HCT116 (cell line): ENCODE measurements at regions not wholly inside any gene's neighbourhood (a gene's known extent, or its start where the extent isn't known, plus 50 kb on each side); places are given as distances from the start of the nearest gene placed in this dataset.

ENCODE experiments used
- ATAC-seq: fragments of 200-7000 bp; cut with Tn5 transposase; 2 replicates; pipeline ENCODE4 v1.9.1; 2020; ENCODE audit warnings: mild to moderate bottlenecking, moderate library complexity
- BruUV-seq: library from RNA; stranded (reverse); fragments of 400-500 nt; replicated peaks from 2 replicates; lab custom pipeline; 2021; lab: Mats Ljungman, UMichigan
- CTCF ChIA-PET: fragments of 300-600 bp; sonication (Branson Sonifier 250); formaldehyde crosslinking; loops from one replicate; lab custom pipeline; 2021; ENCODE audit warnings: antibody characterized with exemption; lab: Charles Lee
- POLR2A ChIA-PET: fragments of 300-600, 350-600 bp; sonication (Branson Sonifier 250); formaldehyde crosslinking; loops from one replicate; lab custom pipeline; 2021; ENCODE audit warnings: antibody characterized with exemption; lab: Charles Lee
- RAD21 ChIA-PET, 2 experiments: fragments of 300-600 bp; sonication (Branson Sonifier 250); formaldehyde crosslinking; loops; one replicate each; lab custom pipeline; 2023; ENCODE audit warnings: low total read pairs in 2 of 2; ENCODE audit not compliant: uncharacterized antibody in 2 of 2, unreplicated experiment in 2 of 2, low non-redundant PET in 1 of 2; lab: Charles Lee
- DNase-seq: peaks from one replicate; pipeline ENCODE4 v3.0.0-alpha.2; 2010; ENCODE audit warnings: low read depth, low spot score
- H2AFZ ChIP-seq: fragments of 200-600 bp; shearing (Covaris generic), sonication (generic); 2 replicates; pipeline ENCODE4 v1.6.1; 2017; ENCODE audit warnings: low read depth, mixed run types, mixed read lengths, antibody characterized with exemption, low read length; ENCODE audit not compliant: poor library complexity, severe bottlenecking
- H3K27ac ChIP-seq: 2 replicates; pipeline ENCODE4 v1.5.1; 2012; ENCODE audit warnings: low read depth, low read length
- H3K27me3 ChIP-seq: fragments of 200-600 bp; sonication (generic); 2 replicates; pipeline ENCODE4 v1.6.1; 2016; ENCODE audit warnings: mixed run types, low read length, mixed read lengths; ENCODE audit not compliant: insufficient read depth
- H3K36me3 ChIP-seq, 2 experiments: fragments of 200-500 bp in 1 of 2; fragments of 200-600 bp in 1 of 2; sonication (Bioruptor generic) in 1 of 2; sonication (generic) in 1 of 2; 2 replicates each; pipeline versions ENCODE4 v1.5.1 to v1.6.1; 2014 to 2016; ENCODE audit warnings: low read length in 2 of 2, inconsistent platforms in 1 of 2, mixed read lengths in 1 of 2, mixed run types in 1 of 2; ENCODE audit not compliant: insufficient read depth in 2 of 2, control insufficient read depth in 1 of 2
- H3K4me1 ChIP-seq, 2 experiments: fragments of 200-600 bp in 1 of 2; sonication (generic) in 1 of 2; 2 replicates each; pipeline versions ENCODE4 v1.5.1 to v1.6.1; 2012 to 2017; ENCODE audit warnings: low read length in 2 of 2, inconsistent platforms in 1 of 2, mild to moderate bottlenecking in 1 of 2, mixed read lengths in 1 of 2, mixed run types in 1 of 2, moderate library complexity in 1 of 2; ENCODE audit not compliant: insufficient read depth in 2 of 2, control insufficient read depth in 1 of 2
- H3K4me2 ChIP-seq: fragments of 200-600 bp; sonication (generic); 2 replicates; pipeline ENCODE4 v1.6.1; 2017; ENCODE audit warnings: mixed run types, low read length, mixed read lengths
- H3K4me3 ChIP-seq, 2 experiments: fragments of 200-600 bp in 1 of 2; sonication (generic) in 1 of 2; replicated peaks in 1 of 2; 2 replicates each; pipeline ENCODE4 v1.5.1; 2011 to 2016; ENCODE audit warnings: low read length in 2 of 2, control low read depth in 1 of 2, low read depth in 1 of 2, mild to moderate bottlenecking in 1 of 2, mixed read lengths in 1 of 2, mixed run types in 1 of 2
- H3K79me2 ChIP-seq: fragments of 200-600 bp; sonication (generic); 2 replicates; pipeline ENCODE4 v1.6.1; 2017; ENCODE audit warnings: mild to moderate bottlenecking, mixed run types, low read length, moderate library complexity, mixed read lengths; ENCODE audit not compliant: insufficient read depth
- H3K9ac ChIP-seq: fragments of 200-600 bp; sonication (generic); 2 replicates; pipeline ENCODE4 v1.6.1; 2016; ENCODE audit warnings: low read length, mixed read lengths
- H3K9me2 ChIP-seq: fragments of 200-600 bp; sonication (generic), shearing (Covaris generic); 2 replicates; pipeline ENCODE4 v1.6.1; 2017; ENCODE audit warnings: mixed run types, mild to moderate bottlenecking, moderate library complexity; ENCODE audit not compliant: insufficient read depth
- H3K9me3 ChIP-seq, 2 experiments: fragments of 200-500 bp in 1 of 2; fragments of 200-600 bp in 1 of 2; sonication (Bioruptor generic) in 1 of 2; sonication (generic) in 1 of 2; 2 replicates each; pipeline ENCODE4 v1.6.1; 2014 to 2017; ENCODE audit warnings: low read length in 2 of 2, mixed read lengths in 2 of 2, inconsistent platforms in 1 of 2, low read depth in 1 of 2, mild to moderate bottlenecking in 1 of 2, mixed run types in 1 of 2, moderate library complexity in 1 of 2; ENCODE audit not compliant: control insufficient read depth in 1 of 2, insufficient read depth in 1 of 2
- H4K20me1 ChIP-seq: fragments of 200-600 bp; sonication (generic), shearing (Covaris generic); 2 replicates; pipeline ENCODE4 v1.6.1; 2017; ENCODE audit warnings: mixed run types, mild to moderate bottlenecking, moderate library complexity; ENCODE audit not compliant: insufficient read depth
- CBX3 ChIP-seq: IDR thresholded peaks from 2 replicates; pipeline ENCODE4 v1.6.1; 2012; ENCODE audit warnings: low read depth
- CEBPB ChIP-seq: IDR thresholded peaks from 2 replicates; pipeline ENCODE4 v1.6.1; 2012; ENCODE audit warnings: low read depth
- POLR2AphosphoS5 ChIP-seq: IDR thresholded peaks from 2 replicates; pipeline ENCODE4 v1.6.1; 2011; ENCODE audit warnings: mild to moderate bottlenecking, low read depth, low read length, moderate library complexity
- RAD21 ChIP-seq: IDR thresholded peaks from 2 replicates; pipeline ENCODE4 v1.6.1; 2012; ENCODE audit warnings: low read depth, mild to moderate bottlenecking
- SIN3A ChIP-seq: IDR thresholded peaks from 2 replicates; pipeline ENCODE4 v1.6.1; 2012; ENCODE audit warnings: low read depth
- SP1 ChIP-seq: IDR thresholded peaks from 2 replicates; pipeline ENCODE4 v1.6.1; 2012; ENCODE audit warnings: low read depth
- SRF ChIP-seq: IDR thresholded peaks from 2 replicates; pipeline ENCODE4 v1.6.1; 2012; ENCODE audit warnings: low read depth
- YY1 ChIP-seq: IDR thresholded peaks from 2 replicates; pipeline ENCODE4 v1.6.1; 2011; ENCODE audit warnings: low read length, low read depth, moderate library complexity, mild to moderate bottlenecking; ENCODE audit not compliant: insufficient replicate concordance; ENCODE audit errors: extremely low read depth
- ZFX ChIP-seq: fragments of 450-650 bp; IDR thresholded peaks from 2 replicates; pipeline ENCODE4 v1.6.1; 2017
- ZNF274 ChIP-seq: fragments of 200-500 bp; sonication (Bioruptor generic); IDR thresholded peaks from 2 replicates; pipeline ENCODE4 v1.6.1; 2014; ENCODE audit warnings: mild to moderate bottlenecking, low read depth, low read length, inconsistent platforms
- intact Hi-C: fragments of 100-400 bp; cut with micrococcal nuclease; formaldehyde crosslinking; loops from 2 replicates; pipeline ENCODE4 v1.10.0; 2022
- TF ChIP-seq, protein P1 (sequence below): IDR thresholded peaks from 2 replicates; pipeline ENCODE4 v1.6.1; 2012
- TF ChIP-seq, protein P2 (sequence below), 3 experiments: fragments of 200-600 bp in 1 of 3; sonication (generic) in 1 of 3; IDR thresholded peaks in 2 of 3; conservative IDR thresholded peaks in 1 of 3; 2 replicates each; pipeline ENCODE4 v1.5.1; 2012 to 2017; ENCODE audit warnings: low read depth in 2 of 3, low read length in 2 of 3, antibody characterized with exemption in 1 of 3, borderline replicate concordance in 1 of 3, control low read depth in 1 of 3, mild to moderate bottlenecking in 1 of 3, mixed read lengths in 1 of 3, mixed run types in 1 of 3, moderate library complexity in 1 of 3; ENCODE audit not compliant: insufficient read depth in 1 of 3
- TF ChIP-seq, protein P3 (sequence below): IDR thresholded peaks from 2 replicates; pipeline ENCODE4 v1.6.1; 2011; ENCODE audit warnings: mild to moderate bottlenecking, low read length, moderate library complexity; ENCODE audit not compliant: insufficient replicate concordance; ENCODE audit errors: extremely low read depth

DNA sequence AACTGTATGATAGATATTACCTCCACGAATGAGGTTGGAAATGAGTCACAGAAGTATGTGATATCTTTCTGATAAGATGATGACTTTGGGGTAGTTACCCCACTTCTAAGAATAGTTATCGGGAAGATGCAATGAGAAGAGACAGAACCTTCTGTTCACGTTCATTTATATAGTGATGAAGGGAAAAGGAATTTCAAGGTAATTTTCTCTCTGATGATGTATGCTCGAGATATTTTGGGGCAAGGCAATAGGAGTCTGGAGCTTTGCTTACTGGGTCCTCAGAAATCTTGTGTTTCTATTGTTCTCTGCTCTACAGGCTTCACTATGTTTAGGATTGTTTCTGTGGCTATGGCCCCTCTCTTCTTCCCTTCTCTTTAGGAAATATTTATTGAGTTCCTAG lies 1389.6 kb downstream of the CDH8 start:
- no peaks in the 10 kb centered on the region for H3K36me3 ChIP-seq
- no TSS peak for BruUV-seq
- no peak overlapping the region for H3K9ac ChIP-seq
- H3K27ac ChIP-seq, result no peak overlapping the region
- no peaks in the 10 kb centered on the region for H3K27me3 ChIP-seq
- DNase-seq, result no peak
- H4K20me1 ChIP-seq, result no peaks in the 10 kb centered on the region
- no peaks in the 10 kb centered on the region for H3K9me2 ChIP-seq
- RAD21 ChIA-PET, result no interaction called here
- no peak overlapping the region for H3K4me2 ChIP-seq
- intact Hi-C loops, result no loop called here
- TF ChIP-seq SRF (no peak), RAD21 (no peak), CBX3 (no peak), SP1 (no peak), ZFX (no peak), SIN3A (no peak), YY1 (no peak), ZNF274 (no peak), POLR2AphosphoS5 (no peak), CEBPB (no peak)
- TF ChIP-seq, protein P1, sequence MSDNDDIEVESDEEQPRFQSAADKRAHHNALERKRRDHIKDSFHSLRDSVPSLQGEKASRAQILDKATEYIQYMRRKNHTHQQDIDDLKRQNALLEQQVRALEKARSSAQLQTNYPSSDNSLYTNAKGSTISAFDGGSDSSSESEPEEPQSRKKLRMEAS, result no peak
- TF ChIP-seq, protein P2, sequence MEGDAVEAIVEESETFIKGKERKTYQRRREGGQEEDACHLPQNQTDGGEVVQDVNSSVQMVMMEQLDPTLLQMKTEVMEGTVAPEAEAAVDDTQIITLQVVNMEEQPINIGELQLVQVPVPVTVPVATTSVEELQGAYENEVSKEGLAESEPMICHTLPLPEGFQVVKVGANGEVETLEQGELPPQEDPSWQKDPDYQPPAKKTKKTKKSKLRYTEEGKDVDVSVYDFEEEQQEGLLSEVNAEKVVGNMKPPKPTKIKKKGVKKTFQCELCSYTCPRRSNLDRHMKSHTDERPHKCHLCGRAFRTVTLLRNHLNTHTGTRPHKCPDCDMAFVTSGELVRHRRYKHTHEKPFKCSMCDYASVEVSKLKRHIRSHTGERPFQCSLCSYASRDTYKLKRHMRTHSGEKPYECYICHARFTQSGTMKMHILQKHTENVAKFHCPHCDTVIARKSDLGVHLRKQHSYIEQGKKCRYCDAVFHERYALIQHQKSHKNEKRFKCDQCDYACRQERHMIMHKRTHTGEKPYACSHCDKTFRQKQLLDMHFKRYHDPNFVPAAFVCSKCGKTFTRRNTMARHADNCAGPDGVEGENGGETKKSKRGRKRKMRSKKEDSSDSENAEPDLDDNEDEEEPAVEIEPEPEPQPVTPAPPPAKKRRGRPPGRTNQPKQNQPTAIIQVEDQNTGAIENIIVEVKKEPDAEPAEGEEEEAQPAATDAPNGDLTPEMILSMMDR (IDR thresholded peaks at IDR 0.05 in 2 of 3, conservative IDR thresholded peaks at IDR 0.05 in 1 of 3; ENCODE audit: borderline replicate concordance in 1 of 3, insufficient read depth in 1 of 3, low read depth in 2 of 3, low read length in 2 of 3), result no peak
- TF ChIP-seq, protein P3, sequence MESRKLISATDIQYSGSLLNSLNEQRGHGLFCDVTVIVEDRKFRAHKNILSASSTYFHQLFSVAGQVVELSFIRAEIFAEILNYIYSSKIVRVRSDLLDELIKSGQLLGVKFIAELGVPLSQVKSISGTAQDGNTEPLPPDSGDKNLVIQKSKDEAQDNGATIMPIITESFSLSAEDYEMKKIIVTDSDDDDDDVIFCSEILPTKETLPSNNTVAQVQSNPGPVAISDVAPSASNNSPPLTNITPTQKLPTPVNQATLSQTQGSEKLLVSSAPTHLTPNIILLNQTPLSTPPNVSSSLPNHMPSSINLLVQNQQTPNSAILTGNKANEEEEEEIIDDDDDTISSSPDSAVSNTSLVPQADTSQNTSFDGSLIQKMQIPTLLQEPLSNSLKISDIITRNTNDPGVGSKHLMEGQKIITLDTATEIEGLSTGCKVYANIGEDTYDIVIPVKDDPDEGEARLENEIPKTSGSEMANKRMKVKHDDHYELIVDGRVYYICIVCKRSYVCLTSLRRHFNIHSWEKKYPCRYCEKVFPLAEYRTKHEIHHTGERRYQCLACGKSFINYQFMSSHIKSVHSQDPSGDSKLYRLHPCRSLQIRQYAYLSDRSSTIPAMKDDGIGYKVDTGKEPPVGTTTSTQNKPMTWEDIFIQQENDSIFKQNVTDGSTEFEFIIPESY, result no peak
- TF ChIP-seq, all 23 proteins: peak for 0
- Histone ChIP-seq H3K4me1 (no peaks in the 10 kb centered on the region), H3K79me2 (no peaks in the 10 kb centered on the region), H2AFZ (no peak overlapping the region), H3K9me3 (peaks cover 17 to 31% of the 10 kb centered on the region in 2 experiments; a peak in 3 of 4 replicates), H3K4me3 (no peak overlapping the region)
- no peak for ATAC-seq
- POLR2A ChIA-PET, result no interaction called here
- CTCF ChIA-PET, result no interaction called here
